Right lung (tissue), 2 donors: ENCODE measurements at regions not wholly inside any gene's neighbourhood (a gene's known extent, or its start where the extent isn't known, plus 50 kb on each side); places are given as distances from the start of the nearest gene placed in this dataset.

Source experiments
- DNase-seq, 2 donors: peaks; one replicate each; pipeline ENCODE4 v3.0.0-alpha.2; 2013

DNA sequence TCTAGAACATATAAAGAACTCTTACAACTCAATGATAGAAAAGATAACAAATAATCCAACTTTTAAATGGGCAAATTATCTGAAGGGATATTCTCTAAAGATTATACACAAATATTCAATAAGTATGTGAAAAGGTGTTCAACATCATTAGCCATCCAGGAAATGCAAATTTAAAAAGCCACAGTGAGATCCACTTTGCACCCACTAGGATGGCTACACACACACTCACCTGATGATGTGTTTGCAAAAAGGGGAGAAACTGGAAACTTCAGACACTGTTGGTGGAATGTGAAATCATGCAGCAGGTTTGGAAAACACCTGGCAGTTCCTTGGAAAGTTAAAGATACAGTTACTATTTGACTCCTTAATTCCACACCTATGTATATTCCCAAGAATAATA, 87.2 kb upstream of the GYPC start:
- no peak for DNase-seq

GRCh38 chr2:126571403-126571802, 84.6 kb upstream of the GYPC start:
- no peak for DNase-seq

DNA sequence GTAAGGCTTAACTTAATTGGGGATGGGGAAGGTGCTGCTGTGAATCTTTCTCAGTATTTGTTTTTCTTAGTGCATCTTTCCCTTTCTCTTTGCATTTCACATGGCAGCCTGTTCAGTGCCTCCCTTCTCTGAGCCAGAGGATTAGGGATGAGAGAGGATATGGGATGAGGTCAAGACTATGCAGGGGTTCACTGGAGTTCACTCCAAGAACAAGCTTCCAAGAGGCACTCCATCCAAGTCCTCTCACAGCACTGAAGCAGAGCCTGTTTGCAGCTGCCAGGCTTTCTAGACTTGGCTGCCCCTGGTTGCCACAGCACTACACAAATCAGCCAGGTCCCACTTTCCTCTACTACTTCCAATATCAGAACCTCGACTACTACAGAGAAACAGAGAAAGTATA, 80.3 kb upstream of the GYPC start:
- no peak for DNase-seq

GRCh38 chr2:126579868-126580267, 76.1 kb upstream of the GYPC start:
- no peak for DNase-seq

DNA sequence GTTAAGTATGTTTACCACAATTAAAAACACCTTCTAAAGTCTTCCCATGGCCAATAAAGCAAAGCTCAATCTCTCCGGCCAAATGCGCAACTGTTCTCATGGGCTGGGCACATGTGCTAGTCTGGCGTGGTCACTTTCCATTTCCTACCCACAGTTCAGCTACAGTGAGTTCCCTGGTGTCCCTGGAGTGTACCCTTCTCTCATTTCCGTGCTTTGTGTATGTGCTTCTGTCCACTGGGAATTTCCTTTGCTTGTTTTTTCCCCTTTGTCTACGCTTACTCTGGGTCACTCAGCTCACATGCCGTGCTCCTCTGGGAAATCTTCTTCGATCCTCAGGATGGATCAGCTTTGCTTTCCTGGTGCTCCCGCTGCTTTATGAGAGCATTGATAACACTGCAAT, 69.6 kb upstream of the GYPC start:
- DNase-seq = peak; percentile 2 to 6

GRCh38 chr2:126599062-126599461, 56.9 kb upstream of the GYPC start:
- DNase-seq = no peak

DNA sequence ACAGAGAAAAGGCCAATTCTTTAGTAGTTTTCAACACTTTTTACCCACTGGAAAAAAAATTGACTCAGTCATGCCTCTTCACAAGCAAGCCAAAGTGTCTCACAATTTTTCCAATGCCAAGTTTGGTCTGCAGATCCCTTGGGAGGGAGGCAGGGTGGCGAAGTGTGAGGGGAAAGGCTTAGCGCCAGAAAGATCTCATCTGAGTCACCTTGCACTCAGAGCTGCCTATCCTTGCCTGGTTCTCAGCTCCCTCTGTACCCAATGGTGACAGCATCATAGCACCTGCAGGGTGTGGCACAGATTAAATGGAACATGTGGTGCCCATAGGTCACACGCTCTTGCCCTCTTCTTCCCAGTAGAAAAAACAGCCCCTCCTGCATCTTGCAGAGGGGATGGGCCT, 55.2 kb upstream of the GYPC start:
- no peak for DNase-seq

DNA sequence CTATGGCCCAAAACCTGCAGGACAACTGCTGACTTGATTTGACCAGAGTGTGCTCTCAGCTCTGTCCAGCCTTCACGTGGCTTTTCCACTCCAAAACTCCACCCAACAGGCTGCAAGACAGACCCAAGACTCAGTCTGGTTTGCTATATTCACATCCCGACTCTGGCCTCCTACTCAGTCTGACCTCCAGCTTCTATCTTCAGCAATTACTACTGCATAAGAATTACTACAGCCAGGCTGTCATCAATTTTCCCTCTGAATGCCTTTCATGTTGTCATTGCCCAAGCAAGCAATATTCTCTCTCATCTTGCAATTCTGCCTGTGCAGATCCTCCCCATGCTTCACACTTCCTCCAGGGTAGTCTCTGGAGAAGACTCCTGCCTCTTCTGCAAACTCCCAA, 53.6 kb upstream of the GYPC start:
- no peak for DNase-seq
